ENCODE measurements at regions not wholly inside any gene's neighbourhood (a gene's known extent, or its start where the extent isn't known, plus 50 kb on each side); places are given as distances from the start of the nearest gene placed in this dataset.

- Mint-ChIP-seq H3K27me3 (ENCODE audit: unreplicated experiment) (peaks cover 3% of the 10 kb centered on the region), H3K4me3 (ENCODE audit: unreplicated experiment) (no peak overlapping the region), H3K9me3 (ENCODE audit: unreplicated experiment) (no peaks in the 10 kb centered on the region), H3K4me1 (ENCODE audit: unreplicated experiment) (no peaks in the 10 kb centered on the region), H3K27ac (ENCODE audit: unreplicated experiment) (no peak overlapping the region), H3K36me3 (ENCODE audit: low read depth, unreplicated experiment) (no peaks in the 10 kb centered on the region)
- no peak for DNase-seq (ENCODE audit: low spot score)
- no peak for TF ChIP-seq CTCF (IDR thresholded peaks at IDR 0.05; ENCODE audit: unreplicated experiment)
Measured at GRCh38 chr2:152874955-152875354, 156.5 kb downstream of the ARL6IP6 start.

DNA sequence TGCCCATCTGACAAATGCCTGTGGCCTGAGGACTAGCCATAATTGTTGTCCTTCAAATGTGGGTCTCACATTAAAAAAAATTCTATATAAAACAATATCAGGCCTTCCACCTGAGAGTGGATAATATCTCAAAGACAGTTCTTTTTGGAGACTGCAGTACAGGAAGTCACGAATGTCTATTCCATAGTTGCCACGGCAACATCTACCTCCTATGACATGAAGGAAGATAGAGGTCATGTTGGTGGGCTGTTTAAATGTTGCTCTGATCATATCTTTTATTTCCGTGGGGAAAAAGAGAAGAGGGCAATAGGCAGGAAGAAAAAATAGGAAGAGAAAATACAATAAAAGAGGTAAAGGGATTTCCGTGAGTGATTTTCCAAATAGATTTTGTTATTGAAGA is 151.8 kb downstream of the ARL6IP6 start:
- Mint-ChIP-seq H3K36me3 (ENCODE audit: low read depth, unreplicated experiment) (no peaks in the 10 kb centered on the region), H3K9me3 (ENCODE audit: unreplicated experiment) (no peaks in the 10 kb centered on the region), H3K27me3 (ENCODE audit: unreplicated experiment) (no peaks in the 10 kb centered on the region), H3K4me1 (ENCODE audit: unreplicated experiment) (no peaks in the 10 kb centered on the region), H3K4me3 (ENCODE audit: unreplicated experiment) (no peak overlapping the region), H3K27ac (ENCODE audit: unreplicated experiment) (no peak overlapping the region)
- no peak for TF ChIP-seq CTCF (IDR thresholded peaks at IDR 0.05; ENCODE audit: unreplicated experiment)
- no peak for DNase-seq (ENCODE audit: low spot score)

GRCh38 chr2:152867397-152867796 is 149.0 kb downstream of the ARL6IP6 start:
- DNase-seq (ENCODE audit: low spot score), result no peak
- H3K27me3 Mint-ChIP-seq (ENCODE audit: unreplicated experiment), result no peaks in the 10 kb centered on the region
- no peaks in the 10 kb centered on the region for H3K4me1 Mint-ChIP-seq (ENCODE audit: unreplicated experiment)
- no peak overlapping the region for H3K27ac Mint-ChIP-seq (ENCODE audit: unreplicated experiment)
- no peak overlapping the region for H3K4me3 Mint-ChIP-seq (ENCODE audit: unreplicated experiment)
- H3K9me3 Mint-ChIP-seq (ENCODE audit: unreplicated experiment), result peaks cover 5% of the 10 kb centered on the region
- no peak for TF ChIP-seq CTCF (IDR thresholded peaks at IDR 0.05; ENCODE audit: unreplicated experiment)
- H3K36me3 Mint-ChIP-seq (ENCODE audit: low read depth, unreplicated experiment), result no peaks in the 10 kb centered on the region

DNA sequence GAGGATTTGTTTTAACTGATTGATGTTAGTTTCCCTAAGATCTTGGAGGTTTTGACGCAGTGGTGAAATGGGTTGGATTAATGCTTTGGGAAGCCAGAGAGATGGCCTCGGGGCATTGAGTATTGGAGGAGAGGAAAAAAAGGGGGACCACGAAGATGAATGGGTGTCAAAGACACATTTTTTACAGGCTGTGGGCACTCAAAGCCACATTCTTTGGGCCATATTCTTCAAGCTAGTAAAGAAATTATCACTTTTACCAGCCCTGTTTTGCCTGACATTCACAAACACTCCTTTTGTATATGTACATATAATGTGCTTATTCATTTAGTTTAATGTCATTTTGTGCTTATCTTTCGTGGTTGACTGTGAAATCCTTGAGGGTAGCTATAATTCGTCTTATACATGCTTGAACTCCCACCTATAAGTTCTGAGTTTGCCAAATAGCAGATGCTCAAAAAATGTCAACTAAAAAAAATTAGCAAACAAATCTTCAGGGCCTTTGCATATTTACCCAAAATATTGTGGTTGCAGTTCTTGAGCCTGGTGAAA is 146.3 kb downstream of the ARL6IP6 start:
- H3K4me3 Mint-ChIP-seq (ENCODE audit: unreplicated experiment), result no peak overlapping the region
- peaks cover 4% of the 10 kb centered on the region for H3K27me3 Mint-ChIP-seq (ENCODE audit: unreplicated experiment)
- H3K27ac Mint-ChIP-seq (ENCODE audit: unreplicated experiment), result no peak overlapping the region
- peaks cover 16% of the 10 kb centered on the region for H3K9me3 Mint-ChIP-seq (ENCODE audit: unreplicated experiment)
- no peak for TF ChIP-seq CTCF (IDR thresholded peaks at IDR 0.05; ENCODE audit: unreplicated experiment)
- no peak for DNase-seq (ENCODE audit: low spot score)
- no peaks in the 10 kb centered on the region for H3K4me1 Mint-ChIP-seq (ENCODE audit: unreplicated experiment)
- peaks cover 7% of the 10 kb centered on the region for H3K36me3 Mint-ChIP-seq (ENCODE audit: low read depth, unreplicated experiment)

- peaks cover 4% of the 10 kb centered on the region for H3K27me3 Mint-ChIP-seq (ENCODE audit: unreplicated experiment)
- no peak for DNase-seq (ENCODE audit: low spot score)
- H3K27ac Mint-ChIP-seq (ENCODE audit: unreplicated experiment), result no peak overlapping the region
- H3K9me3 Mint-ChIP-seq (ENCODE audit: unreplicated experiment), result peaks cover 16% of the 10 kb centered on the region
- no peak for TF ChIP-seq CTCF (IDR thresholded peaks at IDR 0.05; ENCODE audit: unreplicated experiment)
- H3K36me3 Mint-ChIP-seq (ENCODE audit: low read depth, unreplicated experiment), result peaks cover 7% of the 10 kb centered on the region
- no peak overlapping the region for H3K4me3 Mint-ChIP-seq (ENCODE audit: unreplicated experiment)
- no peaks in the 10 kb centered on the region for H3K4me1 Mint-ChIP-seq (ENCODE audit: unreplicated experiment)
Measured at GRCh38 chr2:152863826-152864225, 145.4 kb downstream of the ARL6IP6 start.
